GM19240 (cell line): ENCODE measurements at regions not wholly inside any gene's neighbourhood (a gene's known extent, or its start where the extent isn't known, plus 50 kb on each side); places are given as distances from the start of the nearest gene placed in this dataset.
"Not testable (repeated sequence)": the region's sequence is repeated elsewhere in the genome, so short reads cannot be mapped to it uniquely, and the experiment has no call there.

ENCODE experiments used
- DNase-seq: peaks from one replicate; pipeline ENCODE4 v3.0.0; 2011; ENCODE audit warnings: low spot score; ENCODE audit not compliant: insufficient read length

- no peak for DNase-seq
These were observed 274.0 kb downstream of the VRK1 start for GRCh38 chr14:97071177-97071576.

- DNase-seq: no peak
These were observed 276.4 kb downstream of the VRK1 start for GRCh38 chr14:97073622-97074021.

GRCh38 chr14:97074456-97074855 lies 277.3 kb downstream of the VRK1 start:
- DNase-seq: no peak

- DNase-seq: no peak
These were observed 277.7 kb downstream of the VRK1 start for GRCh38 chr14:97074856-97075255.

GRCh38 chr14:97077253-97077653 lies 280.1 kb downstream of the VRK1 start:
- no peak for DNase-seq

GRCh38 chr14:97077687-97078086 lies 280.5 kb downstream of the VRK1 start:
- no peak for DNase-seq

- no peak for DNase-seq
These were observed 283.8 kb downstream of the VRK1 start for GRCh38 chr14:97080991-97081390.

GRCh38 chr14:97095269-97095668 lies 298.1 kb downstream of the VRK1 start:
- DNase-seq: no peak

GRCh38 chr14:97097296-97097695 lies 300.1 kb downstream of the VRK1 start:
- no peak for DNase-seq

GRCh38 chr14:97100306-97100705 lies 303.1 kb downstream of the VRK1 start:
- no peak for DNase-seq

- DNase-seq: no peak
These were observed 304.4 kb downstream of the VRK1 start for GRCh38 chr14:97101561-97101960.

- DNase-seq: no peak
These were observed 306.8 kb downstream of the VRK1 start for GRCh38 chr14:97104029-97104428.

- DNase-seq: no peak
These were observed 309.0 kb downstream of the VRK1 start for GRCh38 chr14:97106166-97106565.

GRCh38 chr14:97106609-97107008 lies 309.4 kb downstream of the VRK1 start:
- DNase-seq: no peak

- DNase-seq: no peak
These were observed 309.9 kb downstream of the VRK1 start for GRCh38 chr14:97107080-97107479.

- no peak for DNase-seq
These were observed 310.6 kb downstream of the VRK1 start for GRCh38 chr14:97107760-97108159.

GRCh38 chr14:97109234-97109633 lies 312.1 kb downstream of the VRK1 start:
- no peak for DNase-seq

GRCh38 chr14:97113339-97113738 lies 316.2 kb downstream of the VRK1 start:
- no peak for DNase-seq

GRCh38 chr14:97116546-97116945 lies 319.4 kb downstream of the VRK1 start:
- DNase-seq: no peak

GRCh38 chr14:97117693-97118092 lies 320.5 kb downstream of the VRK1 start:
- no peak for DNase-seq

- no peak for DNase-seq
These were observed 323.0 kb downstream of the VRK1 start for GRCh38 chr14:97120204-97120603.

- no peak for DNase-seq
These were observed 323.4 kb downstream of the VRK1 start for GRCh38 chr14:97120611-97121031.

GRCh38 chr14:97129639-97130038 lies 332.5 kb downstream of the VRK1 start:
- no peak for DNase-seq

- not testable (repeated sequence) for DNase-seq
These were observed 338.7 kb downstream of the VRK1 start for GRCh38 chr14:97135847-97136246.
